ENCODE measurements at regions not wholly inside any gene's neighbourhood (a gene's known extent, or its start where the extent isn't known, plus 50 kb on each side); places are given as distances from the start of the nearest gene placed in this dataset.

DNA sequence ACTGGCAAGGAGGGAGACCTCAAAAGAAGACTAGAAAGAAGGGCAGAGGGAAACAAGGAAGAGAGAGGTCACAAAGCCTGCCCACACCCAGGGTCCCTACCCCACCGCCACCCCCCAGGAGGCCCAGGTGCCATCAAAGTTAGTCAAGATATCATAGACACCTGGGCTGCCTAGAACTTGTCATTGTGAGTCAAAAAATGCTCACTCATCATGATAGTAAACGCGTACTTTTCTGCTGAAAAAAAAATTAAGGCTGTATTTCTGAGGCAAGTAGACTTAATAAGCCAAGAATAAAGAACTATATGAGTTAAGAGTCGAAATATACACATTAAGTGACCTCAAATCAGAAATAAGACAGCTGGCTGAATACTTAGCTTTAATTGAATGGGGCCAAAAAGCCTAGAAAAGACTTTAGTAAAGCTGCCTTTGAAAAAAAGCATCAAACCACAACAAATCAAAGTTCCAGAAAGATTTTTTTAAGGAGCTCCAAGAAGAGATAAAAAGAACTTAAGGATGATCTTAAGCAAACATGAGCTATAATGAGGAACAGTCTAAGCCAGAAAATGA lies 415.5 kb upstream of the PPP2R3A start:
- Histone ChIP-seq H3K4me3 (no peak overlapping the region), H3K4me1 (ENCODE audit: insufficient read depth) (no peaks in the 10 kb centered on the region), H3K79me2 (no peaks in the 10 kb centered on the region), H3K36me3 (replicated peaks; ENCODE audit: insufficient read depth, low read depth) (no peaks in the 10 kb centered on the region), H3K27ac (no peak overlapping the region), H3K9me3 (ENCODE audit: low read depth) (no peaks in the 10 kb centered on the region), H4K20me1 (ENCODE audit: insufficient read depth, poor library complexity, severe bottlenecking) (no peaks in the 10 kb centered on the region), H2AFZ (no peak overlapping the region), H3K4me2 (no peak overlapping the region), H3K27me3 (no peaks in the 10 kb centered on the region), H3K9me2 (replicated peaks; ENCODE audit: insufficient read depth) (no peaks in the 10 kb centered on the region)
- no peak for DNase-seq (ENCODE audit: low spot score)
- 81% methylated on average over 4 of the region's 4 CpGs for WGBS (ENCODE audit: low lambda C conversion rate, missing lambda C conversion rate)
- TF ChIP-seq EZH2 (IDR thresholded peaks at IDR 0.05; ENCODE audit: borderline replicate concordance) (no peak), EZH2phosphoT487 (IDR thresholded peaks at IDR 0.05; ENCODE audit: low read depth, severe bottlenecking, unreplicated experiment) (no peak)
- TF ChIP-seq, protein P1, sequence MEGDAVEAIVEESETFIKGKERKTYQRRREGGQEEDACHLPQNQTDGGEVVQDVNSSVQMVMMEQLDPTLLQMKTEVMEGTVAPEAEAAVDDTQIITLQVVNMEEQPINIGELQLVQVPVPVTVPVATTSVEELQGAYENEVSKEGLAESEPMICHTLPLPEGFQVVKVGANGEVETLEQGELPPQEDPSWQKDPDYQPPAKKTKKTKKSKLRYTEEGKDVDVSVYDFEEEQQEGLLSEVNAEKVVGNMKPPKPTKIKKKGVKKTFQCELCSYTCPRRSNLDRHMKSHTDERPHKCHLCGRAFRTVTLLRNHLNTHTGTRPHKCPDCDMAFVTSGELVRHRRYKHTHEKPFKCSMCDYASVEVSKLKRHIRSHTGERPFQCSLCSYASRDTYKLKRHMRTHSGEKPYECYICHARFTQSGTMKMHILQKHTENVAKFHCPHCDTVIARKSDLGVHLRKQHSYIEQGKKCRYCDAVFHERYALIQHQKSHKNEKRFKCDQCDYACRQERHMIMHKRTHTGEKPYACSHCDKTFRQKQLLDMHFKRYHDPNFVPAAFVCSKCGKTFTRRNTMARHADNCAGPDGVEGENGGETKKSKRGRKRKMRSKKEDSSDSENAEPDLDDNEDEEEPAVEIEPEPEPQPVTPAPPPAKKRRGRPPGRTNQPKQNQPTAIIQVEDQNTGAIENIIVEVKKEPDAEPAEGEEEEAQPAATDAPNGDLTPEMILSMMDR (IDR thresholded peaks at IDR 0.05; ENCODE audit: poor library complexity) = no peak

DNA sequence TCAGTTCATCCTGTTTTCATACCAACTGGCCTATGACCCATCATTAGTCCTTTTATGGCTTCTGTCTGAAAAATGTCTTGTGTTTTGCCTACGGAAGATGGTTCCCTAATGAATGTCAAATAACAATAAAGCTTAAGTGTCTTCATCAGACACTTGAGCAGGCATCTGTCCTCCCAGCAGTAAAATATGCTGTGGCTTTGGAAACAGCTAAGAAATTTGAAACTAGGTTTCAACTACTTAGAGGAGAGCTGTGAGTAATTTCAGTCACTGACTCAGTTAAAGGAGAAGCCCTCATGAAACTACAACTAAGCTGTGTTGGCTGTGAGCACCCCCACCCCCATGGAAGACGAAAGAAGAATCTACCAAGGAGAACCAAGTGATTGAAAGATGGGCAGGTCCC lies 409.4 kb upstream of the PPP2R3A start:
- 74% methylated on average over 2 of the region's 2 CpGs for WGBS (ENCODE audit: low lambda C conversion rate, missing lambda C conversion rate)
- H3K4me2 ChIP-seq = no peak overlapping the region
- H3K9me3 ChIP-seq (ENCODE audit: low read depth) = no peaks in the 10 kb centered on the region
- no peaks in the 10 kb centered on the region for H3K4me1 ChIP-seq (ENCODE audit: insufficient read depth)
- no peaks in the 10 kb centered on the region for H3K36me3 ChIP-seq (replicated peaks; ENCODE audit: insufficient read depth, low read depth)
- no peak overlapping the region for H3K4me3 ChIP-seq
- H3K27me3 ChIP-seq = no peaks in the 10 kb centered on the region
- H4K20me1 ChIP-seq (ENCODE audit: insufficient read depth, poor library complexity, severe bottlenecking) = no peaks in the 10 kb centered on the region
- no peaks in the 10 kb centered on the region for H3K79me2 ChIP-seq
- H3K27ac ChIP-seq = no peak overlapping the region
- TF ChIP-seq, protein P1 (IDR thresholded peaks at IDR 0.05; ENCODE audit: poor library complexity) = no peak
- TF ChIP-seq EZH2phosphoT487 (IDR thresholded peaks at IDR 0.05; ENCODE audit: low read depth, severe bottlenecking, unreplicated experiment) = no peak
- TF ChIP-seq EZH2 (IDR thresholded peaks at IDR 0.05; ENCODE audit: borderline replicate concordance) = no peak
- no peak for DNase-seq (ENCODE audit: low spot score)
- no peaks in the 10 kb centered on the region for H3K9me2 ChIP-seq (replicated peaks; ENCODE audit: insufficient read depth)
- H2AFZ ChIP-seq = no peak overlapping the region

DNA sequence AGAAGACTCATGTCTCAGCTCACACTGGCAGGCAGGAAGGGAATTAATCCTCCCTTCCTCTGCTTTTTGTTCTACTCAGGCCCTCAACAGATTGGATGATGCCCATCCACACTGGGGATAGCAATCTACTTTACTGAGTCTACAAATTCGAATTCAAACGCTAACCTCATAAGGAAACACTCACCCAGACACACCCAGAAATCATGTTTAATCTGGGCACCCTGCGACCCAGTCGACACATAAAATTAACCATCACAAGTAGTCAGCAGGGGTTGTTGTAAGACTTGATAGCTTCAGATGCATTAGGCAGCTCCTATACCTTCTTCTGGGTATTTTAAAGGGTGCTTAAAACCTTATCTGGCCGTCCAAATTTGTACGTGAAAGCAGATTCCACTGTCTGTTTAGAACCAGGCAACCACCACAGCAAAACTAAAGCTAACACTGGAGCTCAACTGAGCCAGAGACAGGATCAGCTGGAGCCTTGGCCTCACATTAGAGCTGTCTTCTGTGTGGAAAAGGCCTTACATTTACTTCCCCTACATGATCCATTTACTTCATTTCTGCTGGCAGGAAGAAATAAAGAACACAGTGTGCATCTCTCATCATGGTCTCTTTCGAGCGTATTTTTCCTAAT lies 407.3 kb upstream of the PPP2R3A start:
- Histone ChIP-seq H3K36me3 (replicated peaks; ENCODE audit: insufficient read depth, low read depth) (no peaks in the 10 kb centered on the region), H3K27ac (no peak overlapping the region), H3K4me2 (no peak overlapping the region), H4K20me1 (ENCODE audit: insufficient read depth, poor library complexity, severe bottlenecking) (no peaks in the 10 kb centered on the region), H3K4me3 (no peak overlapping the region), H3K9me2 (replicated peaks; ENCODE audit: insufficient read depth) (no peaks in the 10 kb centered on the region), H3K79me2 (no peaks in the 10 kb centered on the region), H3K27me3 (no peaks in the 10 kb centered on the region), H3K9me3 (ENCODE audit: low read depth) (no peaks in the 10 kb centered on the region), H2AFZ (no peak overlapping the region), H3K4me1 (ENCODE audit: insufficient read depth) (no peaks in the 10 kb centered on the region)
- no peak for DNase-seq (ENCODE audit: low spot score)
- no peak for TF ChIP-seq EZH2 (IDR thresholded peaks at IDR 0.05; ENCODE audit: borderline replicate concordance)
- TF ChIP-seq, protein P1 (IDR thresholded peaks at IDR 0.05; ENCODE audit: poor library complexity) = no peak
- WGBS (ENCODE audit: low lambda C conversion rate, missing lambda C conversion rate) = 76% methylated on average over 8 of the region's 8 CpGs
